Panc1 (cell line): ENCODE measurements at regions not wholly inside any gene's neighbourhood (a gene's known extent, or its start where the extent isn't known, plus 50 kb on each side); places are given as distances from the start of the nearest gene placed in this dataset.

Experiments used
- CTCF ChIP-seq: fragments of 450-650 bp; IDR thresholded peaks from 2 replicates; pipeline ENCODE4 v1.5.1; 2017; ENCODE audit warnings: mild to moderate bottlenecking
- POLR2AphosphoS5 ChIP-seq: IDR thresholded peaks from 2 replicates; pipeline ENCODE4 v1.6.1; 2012; ENCODE audit warnings: mild to moderate bottlenecking, low read depth, low read length, moderate library complexity
- SIN3A ChIP-seq: IDR thresholded peaks from 2 replicates; pipeline ENCODE4 v1.6.1; 2012; ENCODE audit warnings: low read depth, mild to moderate bottlenecking, low read length, moderate library complexity, borderline replicate concordance; ENCODE audit not compliant: insufficient read depth
- TCF7L2 ChIP-seq: IDR thresholded peaks from 2 replicates; pipeline ENCODE4 v1.6.1; 2011; ENCODE audit warnings: mild to moderate bottlenecking, low read depth, low read length, inconsistent platforms
- TF ChIP-seq, protein P1 (sequence below), 2 experiments: IDR thresholded peaks; 2 replicates each; pipeline ENCODE4 v1.6.1; 2011 to 2012; ENCODE audit warnings: low read depth in 2 of 2, control low read depth in 1 of 2, low read length in 1 of 2, mild to moderate bottlenecking in 1 of 2, moderate library complexity in 1 of 2; ENCODE audit not compliant: insufficient read depth in 1 of 2

- no peak for TF ChIP-seq CTCF
- TF ChIP-seq, protein P1, sequence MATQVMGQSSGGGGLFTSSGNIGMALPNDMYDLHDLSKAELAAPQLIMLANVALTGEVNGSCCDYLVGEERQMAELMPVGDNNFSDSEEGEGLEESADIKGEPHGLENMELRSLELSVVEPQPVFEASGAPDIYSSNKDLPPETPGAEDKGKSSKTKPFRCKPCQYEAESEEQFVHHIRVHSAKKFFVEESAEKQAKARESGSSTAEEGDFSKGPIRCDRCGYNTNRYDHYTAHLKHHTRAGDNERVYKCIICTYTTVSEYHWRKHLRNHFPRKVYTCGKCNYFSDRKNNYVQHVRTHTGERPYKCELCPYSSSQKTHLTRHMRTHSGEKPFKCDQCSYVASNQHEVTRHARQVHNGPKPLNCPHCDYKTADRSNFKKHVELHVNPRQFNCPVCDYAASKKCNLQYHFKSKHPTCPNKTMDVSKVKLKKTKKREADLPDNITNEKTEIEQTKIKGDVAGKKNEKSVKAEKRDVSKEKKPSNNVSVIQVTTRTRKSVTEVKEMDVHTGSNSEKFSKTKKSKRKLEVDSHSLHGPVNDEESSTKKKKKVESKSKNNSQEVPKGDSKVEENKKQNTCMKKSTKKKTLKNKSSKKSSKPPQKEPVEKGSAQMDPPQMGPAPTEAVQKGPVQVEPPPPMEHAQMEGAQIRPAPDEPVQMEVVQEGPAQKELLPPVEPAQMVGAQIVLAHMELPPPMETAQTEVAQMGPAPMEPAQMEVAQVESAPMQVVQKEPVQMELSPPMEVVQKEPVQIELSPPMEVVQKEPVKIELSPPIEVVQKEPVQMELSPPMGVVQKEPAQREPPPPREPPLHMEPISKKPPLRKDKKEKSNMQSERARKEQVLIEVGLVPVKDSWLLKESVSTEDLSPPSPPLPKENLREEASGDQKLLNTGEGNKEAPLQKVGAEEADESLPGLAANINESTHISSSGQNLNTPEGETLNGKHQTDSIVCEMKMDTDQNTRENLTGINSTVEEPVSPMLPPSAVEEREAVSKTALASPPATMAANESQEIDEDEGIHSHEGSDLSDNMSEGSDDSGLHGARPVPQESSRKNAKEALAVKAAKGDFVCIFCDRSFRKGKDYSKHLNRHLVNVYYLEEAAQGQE (IDR thresholded peaks at IDR 0.05; ENCODE audit: insufficient read depth in 1 of 2, low read depth in 2 of 2, low read length in 1 of 2), result no peak
- no peak for TF ChIP-seq POLR2AphosphoS5
- no peak for TF ChIP-seq TCF7L2
- TF ChIP-seq SIN3A, result no peak
These were observed 82.0 kb downstream of the CTAGE1 start for GRCh38 chr18:22335731-22336198.
